Activated CD4-positive, CD25-positive, alpha-beta regulatory T cell treated with anti-CD3 and anti-CD28 coated beads, Interleukin-2, amount 50 U/mL, for 24 hours (primary cell): ENCODE measurements at regions not wholly inside any gene's neighbourhood (a gene's known extent, or its start where the extent isn't known, plus 50 kb on each side); places are given as distances from the start of the nearest gene placed in this dataset.
"Not testable (repeated sequence)": the region's sequence is repeated elsewhere in the genome, so short reads cannot be mapped to it uniquely, and the experiment has no call there.

Source experiments
- ATAC-seq, 2 donors: fragments of 150-1000 bp; cut with Tn5 transposase; one replicate each; pipeline ENCODE4 v1.10.0; 2021; ENCODE audit warnings: mild to moderate bottlenecking in 1 of 2, moderate library complexity in 1 of 2

- no peak for ATAC-seq
Observed at GRCh38 chrX:40891798-40892197, 156.5 kb upstream of the MED14 start.

- no peak for ATAC-seq
Observed at GRCh38 chrX:40893251-40893910, 158.0 kb upstream of the MED14 start.

GRCh38 chrX:40895246-40895645, 159.9 kb upstream of the MED14 start:
- no peak for ATAC-seq

GRCh38 chrX:40897718-40898270, 162.5 kb upstream of the MED14 start:
- no peak for ATAC-seq

GRCh38 chrX:40904739-40905138, 169.4 kb upstream of the MED14 start:
- ATAC-seq = not testable (repeated sequence)

GRCh38 chrX:40908026-40908425, 172.7 kb upstream of the MED14 start:
- ATAC-seq = no peak

GRCh38 chrX:40908857-40909475, 173.6 kb upstream of the MED14 start:
- no peak for ATAC-seq

GRCh38 chrX:40912166-40912565, 173.1 kb upstream of the USP9X start:
- no peak for ATAC-seq

GRCh38 chrX:40912576-40912975, 172.7 kb upstream of the USP9X start:
- ATAC-seq = no peak

GRCh38 chrX:40920351-40920750, 164.9 kb upstream of the USP9X start:
- no peak for ATAC-seq

- no peak for ATAC-seq
Observed at GRCh38 chrX:40922307-40922706, 162.9 kb upstream of the USP9X start.

- not testable (repeated sequence) for ATAC-seq
Observed at GRCh38 chrX:40926739-40927427, 158.4 kb upstream of the USP9X start.

- ATAC-seq = no peak
Observed at GRCh38 chrX:40928076-40928475, 157.2 kb upstream of the USP9X start.

GRCh38 chrX:40931921-40932320, 153.3 kb upstream of the USP9X start:
- no peak for ATAC-seq

GRCh38 chrX:40933132-40933705, 152.0 kb upstream of the USP9X start:
- ATAC-seq = peak; percentile 27 to 32

GRCh38 chrX:40933706-40934425, 151.4 kb upstream of the USP9X start:
- peak in 1 of 2 donors; percentile 41 for ATAC-seq

GRCh38 chrX:40936827-40937226, 148.4 kb upstream of the USP9X start:
- no peak for ATAC-seq

- ATAC-seq = no peak
Observed at GRCh38 chrX:40938423-40938822, 146.8 kb upstream of the USP9X start.

- ATAC-seq = no peak
Observed at GRCh38 chrX:40943093-40943641, 142.1 kb upstream of the USP9X start.

GRCh38 chrX:40945361-40945713, 139.9 kb upstream of the USP9X start:
- no peak for ATAC-seq

GRCh38 chrX:40947276-40947675, 138.0 kb upstream of the USP9X start:
- no peak for ATAC-seq

GRCh38 chrX:40949071-40949470, 136.2 kb upstream of the USP9X start:
- no peak for ATAC-seq

GRCh38 chrX:40950546-40950945, 134.7 kb upstream of the USP9X start:
- no peak for ATAC-seq
